SU-DHL-6 (cell line): ENCODE measurements at regions not wholly inside any gene's neighbourhood (a gene's known extent, or its start where the extent isn't known, plus 50 kb on each side); places are given as distances from the start of the nearest gene placed in this dataset.

ENCODE experiments used
- H2AFZ ChIP-seq: fragments of 200-600 bp; sonication (generic); 2 replicates; pipeline ENCODE4 v1.6.1; 2014; ENCODE audit warnings: low read depth, mild to moderate bottlenecking, moderate library complexity, mixed read lengths, antibody characterized with exemption, low read length; ENCODE audit not compliant: severe bottlenecking
- H3F3A ChIP-seq: fragments of 200-600 bp; shearing (Covaris generic); 2 replicates; pipeline ENCODE4 v1.6.0; 2016; ENCODE audit warnings: antibody characterized with exemption, mild to moderate bottlenecking; ENCODE audit not compliant: insufficient read depth
- H3K27ac ChIP-seq: fragments of 200-600 bp; sonication (generic); 2 replicates; pipeline ENCODE4 v1.5.1; 2016; ENCODE audit warnings: low read depth, mild to moderate bottlenecking, low read length, moderate library complexity, mixed read lengths
- H3K27me3 ChIP-seq: fragments of 200-600 bp; sonication (generic), shearing (Covaris generic); 2 replicates; pipeline ENCODE4 v1.6.0; 2014; ENCODE audit warnings: mild to moderate bottlenecking, low read length
- H3K36me3 ChIP-seq: fragments of 200-600 bp; sonication (generic); 2 replicates; pipeline ENCODE4 v1.6.1; 2014; ENCODE audit warnings: mild to moderate bottlenecking, low read length, mixed read lengths
- H3K4me2 ChIP-seq: fragments of 300-600, 200-600 bp; shearing (Covaris generic), sonication (generic); 2 replicates; pipeline ENCODE4 v1.6.0; 2014; ENCODE audit warnings: low read length, low read depth, mild to moderate bottlenecking; ENCODE audit not compliant: poor library complexity, severe bottlenecking
- H3K4me3 ChIP-seq: fragments of 200-600 bp; sonication (generic); 2 replicates; pipeline ENCODE4 v1.5.1; 2014; ENCODE audit warnings: antibody characterized with exemption, low read length, mild to moderate bottlenecking, mixed read lengths; ENCODE audit not compliant: insufficient read depth, poor library complexity, severe bottlenecking
- H3K79me2 ChIP-seq: fragments of 200-600 bp; sonication (generic); 2 replicates; pipeline ENCODE4 v1.6.1; 2014; ENCODE audit warnings: mild to moderate bottlenecking, low read length, moderate library complexity; ENCODE audit not compliant: insufficient read depth
- H3K9ac ChIP-seq: fragments of 200-600 bp; sonication (generic); 2 replicates; pipeline ENCODE4 v1.7.0; 2014; ENCODE audit warnings: mild to moderate bottlenecking, low read length
- H3K9me2 ChIP-seq: fragments of 200-600 bp; sonication (generic); replicated peaks from 2 replicates; pipeline ENCODE4 v1.6.1; 2014; ENCODE audit warnings: low read length; ENCODE audit not compliant: insufficient read depth
- H3K9me3 ChIP-seq: fragments of 200-600 bp; sonication (generic); 2 replicates; pipeline ENCODE4 v1.6.1; 2014; ENCODE audit warnings: low read length, mixed read lengths; ENCODE audit not compliant: insufficient read depth
- H4K20me1 ChIP-seq: fragments of 200-600 bp; sonication (generic); 2 replicates; pipeline ENCODE4 v1.6.1; 2014; ENCODE audit warnings: low read depth, mild to moderate bottlenecking, antibody characterized with exemption, low read length, moderate library complexity, mixed read lengths
- CTCF ChIP-seq: fragments of 200-600 bp; sonication (generic); IDR thresholded peaks from one replicate; pipeline ENCODE4 v1.5.1; 2017; ENCODE audit warnings: antibody characterized with exemption, mild to moderate bottlenecking, low read length, moderate library complexity; ENCODE audit not compliant: insufficient read depth, poor library complexity, severe bottlenecking
- EZH2phosphoT487 ChIP-seq: fragments of 200-600 bp; sonication (generic), shearing (Covaris generic); conservative IDR thresholded peaks from 2 replicates; pipeline ENCODE4 v1.6.1; 2018; ENCODE audit warnings: mild to moderate bottlenecking, antibody characterized with exemption, low read length, moderate library complexity, mixed read lengths

GRCh38 chr2:18752667-18753422 is 163.5 kb upstream of the NT5C1B start:
- no peak for TF ChIP-seq CTCF
- TF ChIP-seq EZH2phosphoT487, result no peak
- H4K20me1 ChIP-seq, result no peaks in the 10 kb centered on the region
- no peak overlapping the region for H3K4me2 ChIP-seq
- no peaks in the 10 kb centered on the region for H3K27me3 ChIP-seq
- no peaks in the 10 kb centered on the region for H3K79me2 ChIP-seq
- H3K27ac ChIP-seq, result no peak overlapping the region
- H2AFZ ChIP-seq, result no peak overlapping the region
- no peak overlapping the region for H3K9ac ChIP-seq
- no peak overlapping the region for H3K4me3 ChIP-seq
- no peaks in the 10 kb centered on the region for H3K36me3 ChIP-seq
- no peaks in the 10 kb centered on the region for H3F3A ChIP-seq
- no peaks in the 10 kb centered on the region for H3K9me2 ChIP-seq
- H3K9me3 ChIP-seq, result no peaks in the 10 kb centered on the region

GRCh38 chr2:18752022-18752493 is 162.7 kb upstream of the NT5C1B start:
- H3K9me3 ChIP-seq, result no peaks in the 10 kb centered on the region
- TF ChIP-seq EZH2phosphoT487, result no peak
- TF ChIP-seq CTCF, result no peak
- no peak overlapping the region for H3K4me3 ChIP-seq
- no peaks in the 10 kb centered on the region for H3K36me3 ChIP-seq
- H3K9me2 ChIP-seq, result no peaks in the 10 kb centered on the region
- no peak overlapping the region for H3K27ac ChIP-seq
- no peak overlapping the region for H2AFZ ChIP-seq
- H3K79me2 ChIP-seq, result no peaks in the 10 kb centered on the region
- H3K9ac ChIP-seq, result no peak overlapping the region
- no peak overlapping the region for H3K4me2 ChIP-seq
- no peaks in the 10 kb centered on the region for H4K20me1 ChIP-seq
- no peaks in the 10 kb centered on the region for H3K27me3 ChIP-seq
- no peaks in the 10 kb centered on the region for H3F3A ChIP-seq

GRCh38 chr2:18750672-18751554 is 161.5 kb upstream of the NT5C1B start:
- no peaks in the 10 kb centered on the region for H4K20me1 ChIP-seq
- H3K9me3 ChIP-seq, result no peaks in the 10 kb centered on the region
- H2AFZ ChIP-seq, result no peak overlapping the region
- H3K36me3 ChIP-seq, result no peaks in the 10 kb centered on the region
- H3K4me3 ChIP-seq, result no peak overlapping the region
- H3K4me2 ChIP-seq, result no peak overlapping the region
- no peaks in the 10 kb centered on the region for H3F3A ChIP-seq
- no peaks in the 10 kb centered on the region for H3K9me2 ChIP-seq
- no peaks in the 10 kb centered on the region for H3K79me2 ChIP-seq
- no peak overlapping the region for H3K27ac ChIP-seq
- TF ChIP-seq CTCF (no peak), EZH2phosphoT487 (no peak)
- no peak overlapping the region for H3K9ac ChIP-seq
- no peaks in the 10 kb centered on the region for H3K27me3 ChIP-seq
